Suprapubic skin (tissue), 4 donors: ENCODE measurements at regions not wholly inside any gene's neighbourhood (a gene's known extent, or its start where the extent isn't known, plus 50 kb on each side); places are given as distances from the start of the nearest gene placed in this dataset.

Experiments
- DNase-seq, 2 donors: peaks; one replicate each; pipeline ENCODE4 v3.0.0-alpha.2; 2019; ENCODE audit warnings: low spot score in 2 of 2
- H3K27ac ChIP-seq: fragments of 200-600 bp; sonication (generic); one replicate; pipeline ENCODE4 v1.5.1; 2019
- H3K27me3 ChIP-seq: fragments of 200-600 bp; sonication (generic); one replicate; pipeline ENCODE4 v1.5.1; 2019
- H3K36me3 ChIP-seq: fragments of 200-600 bp; sonication (generic); one replicate; pipeline ENCODE4 v1.5.1; 2019
- H3K4me1 ChIP-seq: fragments of 200-600 bp; sonication (generic); one replicate; pipeline ENCODE4 v1.5.1; 2019
- H3K4me3 ChIP-seq: fragments of 200-600 bp; sonication (generic); one replicate; pipeline ENCODE4 v1.5.1; 2019; ENCODE audit warnings: mild to moderate bottlenecking
- H3K9me3 ChIP-seq: fragments of 200-600 bp; sonication (generic); one replicate; pipeline ENCODE4 v1.5.1; 2019
- CTCF ChIP-seq, 2 donors: fragments of 200-600 bp in 1 of 2; fragments of 450-650 bp in 1 of 2; sonication (generic) in 1 of 2; IDR thresholded peaks; one replicate each; pipeline ENCODE4 v1.5.1; 2016 to 2019; ENCODE audit warnings: antibody characterized with exemption in 2 of 2, mild to moderate bottlenecking in 1 of 2, moderate library complexity in 1 of 2
- EP300 ChIP-seq: sonication (generic); formaldehyde crosslinking; IDR thresholded peaks from one replicate; pipeline ENCODE4 v1.6.1; 2017; ENCODE audit warnings: antibody characterized with exemption
- POLR2A ChIP-seq, 2 donors: fragments of 450-650 bp; IDR thresholded peaks; one replicate each; pipeline ENCODE4 v1.6.1; 2017; ENCODE audit warnings: antibody characterized with exemption in 2 of 2, mild to moderate bottlenecking in 2 of 2, moderate library complexity in 2 of 2
- POLR2AphosphoS5 ChIP-seq, 3 donors: sonication (generic); formaldehyde crosslinking; IDR thresholded peaks; one replicate each; pipeline ENCODE4 v1.6.1; 2017; ENCODE audit warnings: antibody characterized with exemption in 3 of 3
- WGBS: methylation state at CpG from one replicate; pipeline ENCODE4 v1.1.5; 2018; 5-methylcytosine and 5-hydroxymethylcytosine counted together

- peaks cover 9% of the 10 kb centered on the region for H3K4me1 ChIP-seq
- no peak overlapping the region for H3K27ac ChIP-seq
- no peaks in the 10 kb centered on the region for H3K9me3 ChIP-seq
- TF ChIP-seq CTCF (IDR thresholded peaks at IDR 0.05) (no peak), POLR2AphosphoS5 (IDR thresholded peaks at IDR 0.05) (no peak), EP300 (no peak), POLR2A (IDR thresholded peaks at IDR 0.05) (no peak)
- no peaks in the 10 kb centered on the region for H3K36me3 ChIP-seq
- peaks cover 38% of the 10 kb centered on the region for H3K27me3 ChIP-seq
- 73% methylated on average over 4 of the region's 4 CpGs for WGBS
- no peak for DNase-seq
- no peak overlapping the region for H3K4me3 ChIP-seq
Observed at GRCh38 chr14:96617635-96618034, 115.5 kb downstream of the PAPOLA start.

DNA sequence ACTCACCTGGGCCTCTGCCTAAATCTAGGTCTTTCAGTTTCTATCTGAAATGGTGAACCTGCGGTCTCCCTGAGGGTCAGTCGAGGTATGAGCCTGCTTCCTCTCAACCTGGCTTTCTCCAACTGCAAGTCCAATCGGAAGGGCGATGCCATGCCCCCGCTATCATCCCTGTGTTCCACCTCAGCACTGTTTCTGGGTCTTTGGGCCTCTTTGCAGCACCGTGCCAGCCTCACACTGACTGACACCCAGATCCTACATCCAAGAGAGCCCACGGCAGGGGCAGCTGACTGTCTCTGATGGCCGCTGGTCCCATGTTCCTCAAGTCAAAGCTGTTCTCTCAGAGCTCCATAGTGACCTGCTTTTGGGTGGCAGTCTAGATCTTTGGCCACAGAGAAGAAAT lies 120.7 kb downstream of the PAPOLA start:
- WGBS: 96% methylated on average over 8 of the region's 8 CpGs
- H3K27ac ChIP-seq: no peak overlapping the region
- no peak overlapping the region for H3K4me3 ChIP-seq
- peaks cover 7% of the 10 kb centered on the region for H3K4me1 ChIP-seq
- peaks cover 66% of the 10 kb centered on the region for H3K27me3 ChIP-seq
- no peak for TF ChIP-seq CTCF (IDR thresholded peaks at IDR 0.05)
- TF ChIP-seq EP300: no peak
- no peak for TF ChIP-seq POLR2A (IDR thresholded peaks at IDR 0.05)
- TF ChIP-seq POLR2AphosphoS5 (IDR thresholded peaks at IDR 0.05): no peak
- no peaks in the 10 kb centered on the region for H3K36me3 ChIP-seq
- DNase-seq: peak in 1 of 2 donors; percentile 48
- H3K9me3 ChIP-seq: no peaks in the 10 kb centered on the region

DNA sequence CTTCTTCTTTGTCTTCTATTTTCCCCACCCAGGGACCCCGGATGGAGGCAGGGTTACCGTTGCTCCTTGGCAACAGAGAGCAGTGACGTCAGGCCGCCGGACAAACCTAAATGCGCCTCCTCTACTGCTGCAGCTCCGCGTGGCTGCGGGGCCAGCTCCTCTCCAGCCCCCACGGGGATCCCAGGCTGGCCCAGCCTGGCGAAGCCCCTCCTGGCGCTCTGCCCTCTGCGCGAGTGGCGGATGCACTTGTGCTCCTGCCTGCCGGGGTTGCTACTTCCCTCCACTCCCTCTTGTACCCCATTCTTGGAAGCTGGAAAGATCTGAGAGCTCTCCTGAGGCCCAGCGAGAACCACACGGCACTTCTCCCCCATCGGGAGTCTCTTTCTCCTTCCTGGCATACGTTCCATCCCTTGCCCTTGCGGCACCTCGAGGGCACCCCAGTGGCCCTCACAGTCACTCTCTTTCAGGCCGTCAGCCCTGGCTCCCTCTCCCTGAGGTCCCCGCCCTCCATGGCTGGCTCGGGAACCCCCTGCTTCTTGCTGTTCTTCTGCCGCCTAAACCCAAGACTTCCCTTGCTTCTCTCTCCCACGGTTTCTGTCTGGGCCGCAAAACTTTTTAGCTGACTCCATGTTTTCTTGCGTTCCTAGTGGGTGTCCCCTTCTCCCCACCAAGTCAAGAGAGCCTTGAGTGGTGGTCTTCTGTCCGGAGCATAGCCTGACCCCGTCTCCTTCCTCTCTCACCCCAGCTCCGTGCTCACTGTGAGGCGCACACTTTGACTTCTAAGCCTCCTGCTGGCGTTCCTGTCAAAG lies 121.7 kb downstream of the PAPOLA start:
- peak in 1 of 2 donors; percentile 56 for DNase-seq
- Histone ChIP-seq H3K4me3 (no peak overlapping the region), H3K4me1 (peaks cover 7% of the 10 kb centered on the region), H3K27me3 (peaks cover 64% of the 10 kb centered on the region), H3K36me3 (no peaks in the 10 kb centered on the region), H3K27ac (no peak overlapping the region), H3K9me3 (no peaks in the 10 kb centered on the region)
- TF ChIP-seq CTCF (IDR thresholded peaks at IDR 0.05) (no peak), POLR2AphosphoS5 (IDR thresholded peaks at IDR 0.05) (no peak), EP300 (no peak), POLR2A (IDR thresholded peaks at IDR 0.05) (no peak)
- 81% methylated on average over 31 of the region's 34 CpGs for WGBS

- peaks cover 68% of the 10 kb centered on the region for H3K27me3 ChIP-seq
- H3K4me3 ChIP-seq: no peak overlapping the region
- no peak overlapping the region for H3K27ac ChIP-seq
- DNase-seq: peak in 1 of 2 donors; percentile 66
- H3K36me3 ChIP-seq: no peaks in the 10 kb centered on the region
- TF ChIP-seq CTCF (IDR thresholded peaks at IDR 0.05) (no peak), POLR2AphosphoS5 (IDR thresholded peaks at IDR 0.05) (no peak), POLR2A (IDR thresholded peaks at IDR 0.05) (no peak)
- no peaks in the 10 kb centered on the region for H3K9me3 ChIP-seq
- WGBS: 34% methylated on average over 21 of the region's 37 CpGs
- H3K4me1 ChIP-seq: peaks cover 7% of the 10 kb centered on the region
Observed at GRCh38 chr14:96624661-96625425, 122.7 kb downstream of the PAPOLA start.

- Histone ChIP-seq H3K27ac (no peak overlapping the region), H3K9me3 (no peaks in the 10 kb centered on the region), H3K36me3 (no peaks in the 10 kb centered on the region), H3K27me3 (peaks cover 62% of the 10 kb centered on the region), H3K4me3 (no peak overlapping the region), H3K4me1 (peaks cover 7% of the 10 kb centered on the region)
- TF ChIP-seq POLR2AphosphoS5 (IDR thresholded peaks at IDR 0.05) (no peak), EP300 (no peak), CTCF (IDR thresholded peaks at IDR 0.05) (no peak), POLR2A (IDR thresholded peaks at IDR 0.05) (no peak)
- 68% methylated on average over 22 of the region's 22 CpGs for WGBS
- peak in 1 of 2 donors; percentile 38 for DNase-seq
Observed at GRCh38 chr14:96625426-96625985, 123.3 kb downstream of the PAPOLA start.
